DOHH2 (cell line): ENCODE measurements at regions not wholly inside any gene's neighbourhood (a gene's known extent, or its start where the extent isn't known, plus 50 kb on each side); places are given as distances from the start of the nearest gene placed in this dataset.

Source experiments
- H3F3A ChIP-seq: fragments of 200-600 bp; sonication (generic), shearing (Covaris generic); 2 replicates; pipeline ENCODE4 v1.6.0; 2016; ENCODE audit warnings: antibody characterized with exemption, mild to moderate bottlenecking; ENCODE audit not compliant: control insufficient read depth, insufficient read depth
- H3K27ac ChIP-seq: fragments of 200-600 bp; sonication (generic); 2 replicates; pipeline ENCODE4 v1.5.1; 2014; ENCODE audit warnings: low read depth, mild to moderate bottlenecking, low read length, moderate library complexity
- H3K27me3 ChIP-seq: fragments of 200-600 bp; sonication (generic); 2 replicates; pipeline ENCODE4 v1.6.1; 2014; ENCODE audit warnings: mild to moderate bottlenecking, low read length, mixed read lengths; ENCODE audit not compliant: control insufficient read depth
- H3K36me3 ChIP-seq: fragments of 200-600 bp; sonication (generic); 2 replicates; pipeline ENCODE4 v1.6.1; 2014; ENCODE audit warnings: mild to moderate bottlenecking, low read length, moderate library complexity, mixed read lengths; ENCODE audit not compliant: control insufficient read depth
- H3K4me1 ChIP-seq: fragments of 200-600 bp; sonication (generic); 2 replicates; pipeline ENCODE4 v1.6.1; 2014; ENCODE audit warnings: mild to moderate bottlenecking, low read length, mixed read lengths; ENCODE audit not compliant: control insufficient read depth
- H3K4me2 ChIP-seq: fragments of 200-600 bp; sonication (generic); 2 replicates; pipeline ENCODE4 v1.6.0; 2014; ENCODE audit warnings: mild to moderate bottlenecking, low read length, moderate library complexity
- H3K4me3 ChIP-seq: fragments of 200-600 bp; sonication (generic); 2 replicates; pipeline ENCODE4 v1.5.1; 2014; ENCODE audit warnings: mild to moderate bottlenecking, low read length, mixed read lengths
- H3K79me2 ChIP-seq: fragments of 200-600 bp; sonication (generic); 2 replicates; pipeline ENCODE4 v1.6.1; 2014; ENCODE audit warnings: mild to moderate bottlenecking, low read length, mixed read lengths; ENCODE audit not compliant: control insufficient read depth
- H3K9me2 ChIP-seq: fragments of 200-600 bp; sonication (generic); replicated peaks from 2 replicates; pipeline ENCODE4 v1.6.1; 2014; ENCODE audit warnings: mild to moderate bottlenecking, low read length, mixed read lengths; ENCODE audit not compliant: control insufficient read depth
- H3K9me3 ChIP-seq: fragments of 200-600 bp; sonication (generic); 2 replicates; pipeline ENCODE4 v1.6.1; 2014; ENCODE audit warnings: antibody characterized with exemption, low read length, mixed read lengths; ENCODE audit not compliant: control insufficient read depth, insufficient read depth
- H4K20me1 ChIP-seq: fragments of 200-600 bp; sonication (generic); 2 replicates; pipeline ENCODE4 v1.6.0; 2014; ENCODE audit warnings: low read depth, mild to moderate bottlenecking, antibody characterized with exemption, low read length, moderate library complexity; ENCODE audit not compliant: control insufficient read depth, insufficient read depth
- CTCF ChIP-seq: fragments of 200-600 bp; sonication (generic); IDR thresholded peaks from one replicate; pipeline ENCODE4 v1.5.1; 2014; ENCODE audit warnings: antibody characterized with exemption, mild to moderate bottlenecking, low read depth, low read length; ENCODE audit not compliant: poor library complexity, severe bottlenecking
- EZH2phosphoT487 ChIP-seq: fragments of 200-600 bp; sonication (generic); IDR thresholded peaks from 2 replicates; pipeline ENCODE4 v1.6.1; 2017; ENCODE audit warnings: borderline replicate concordance, mild to moderate bottlenecking, antibody characterized with exemption, low read length, moderate library complexity, mixed read lengths

- Histone ChIP-seq H4K20me1 (no peaks in the 10 kb centered on the region), H3K4me1 (no peaks in the 10 kb centered on the region), H3K27ac (no peak overlapping the region), H3K27me3 (no peaks in the 10 kb centered on the region), H3K79me2 (no peaks in the 10 kb centered on the region), H3F3A (no peaks in the 10 kb centered on the region), H3K36me3 (no peaks in the 10 kb centered on the region), H3K9me2 (no peaks in the 10 kb centered on the region), H3K9me3 (no peaks in the 10 kb centered on the region), H3K4me3 (no peak overlapping the region), H3K4me2 (no peak overlapping the region)
- no peak for TF ChIP-seq CTCF
- no peak for TF ChIP-seq EZH2phosphoT487
Observed at GRCh38 chr2:138243372-138243771, 258.2 kb upstream of the SPOPL start.

GRCh38 chr2:138244501-138244925 is 257.1 kb upstream of the SPOPL start:
- Histone ChIP-seq H3K9me3 (no peaks in the 10 kb centered on the region), H3K36me3 (no peaks in the 10 kb centered on the region), H3K27ac (no peak overlapping the region), H3K9me2 (no peaks in the 10 kb centered on the region), H3K4me3 (no peak overlapping the region), H4K20me1 (no peaks in the 10 kb centered on the region), H3F3A (no peaks in the 10 kb centered on the region), H3K27me3 (no peaks in the 10 kb centered on the region), H3K4me2 (no peak overlapping the region), H3K4me1 (no peaks in the 10 kb centered on the region), H3K79me2 (no peaks in the 10 kb centered on the region)
- TF ChIP-seq EZH2phosphoT487 (no peak), CTCF (no peak)

GRCh38 chr2:138245310-138245709 is 256.3 kb upstream of the SPOPL start:
- H3K27ac ChIP-seq: no peak overlapping the region
- no peaks in the 10 kb centered on the region for H3K9me2 ChIP-seq
- H3K9me3 ChIP-seq: no peaks in the 10 kb centered on the region
- no peak overlapping the region for H3K4me3 ChIP-seq
- no peak for TF ChIP-seq EZH2phosphoT487
- TF ChIP-seq CTCF: no peak
- no peak overlapping the region for H3K4me2 ChIP-seq
- H3K79me2 ChIP-seq: no peaks in the 10 kb centered on the region
- no peaks in the 10 kb centered on the region for H4K20me1 ChIP-seq
- no peaks in the 10 kb centered on the region for H3K27me3 ChIP-seq
- no peaks in the 10 kb centered on the region for H3F3A ChIP-seq
- H3K4me1 ChIP-seq: no peaks in the 10 kb centered on the region
- H3K36me3 ChIP-seq: no peaks in the 10 kb centered on the region

DNA sequence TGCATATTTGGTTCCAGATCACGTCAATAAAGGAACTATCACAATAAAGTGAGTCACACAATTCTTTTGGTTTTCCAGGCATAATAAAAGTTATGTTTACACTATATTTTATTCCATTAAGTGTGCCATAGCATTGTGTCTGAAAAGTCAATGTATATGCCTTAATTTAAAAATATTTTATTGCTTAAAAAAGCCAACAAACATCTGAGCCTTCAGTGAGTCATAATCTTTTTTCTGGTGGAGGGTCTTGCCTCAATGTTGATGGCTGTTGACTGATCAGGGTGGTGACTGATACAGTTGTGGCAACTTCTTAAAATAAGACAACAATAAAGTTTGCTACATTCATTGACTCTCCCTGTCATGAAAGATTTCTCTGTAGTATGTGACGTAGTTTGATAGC is 254.3 kb upstream of the SPOPL start:
- no peak overlapping the region for H3K4me2 ChIP-seq
- H3K27me3 ChIP-seq: no peaks in the 10 kb centered on the region
- no peaks in the 10 kb centered on the region for H3F3A ChIP-seq
- TF ChIP-seq EZH2phosphoT487: no peak
- TF ChIP-seq CTCF: no peak
- H3K36me3 ChIP-seq: no peaks in the 10 kb centered on the region
- no peak overlapping the region for H3K4me3 ChIP-seq
- no peaks in the 10 kb centered on the region for H4K20me1 ChIP-seq
- no peaks in the 10 kb centered on the region for H3K4me1 ChIP-seq
- no peaks in the 10 kb centered on the region for H3K9me2 ChIP-seq
- H3K79me2 ChIP-seq: no peaks in the 10 kb centered on the region
- H3K27ac ChIP-seq: no peak overlapping the region
- H3K9me3 ChIP-seq: no peaks in the 10 kb centered on the region
